HG03280 (cell line): ENCODE measurements at regions not wholly inside any gene's neighbourhood (a gene's known extent, or its start where the extent isn't known, plus 50 kb on each side); places are given as distances from the start of the nearest gene placed in this dataset.
"Not testable (repeated sequence)": the region's sequence is repeated elsewhere in the genome, so short reads cannot be mapped to it uniquely, and the experiment has no call there.

Experiments
- ATAC-seq: cut with Tn5 transposase; IDR thresholded peaks from one replicate; pipeline ENCODE4 v1.9.1; 2021; ENCODE audit warnings: mild to moderate bottlenecking, moderate library complexity; ENCODE audit not compliant: unreplicated experiment

- no peak for ATAC-seq
These were observed 241.2 kb downstream of the DNAJB9 start for GRCh38 chr7:108810756-108811385.

- no peak for ATAC-seq
These were observed 243.8 kb downstream of the DNAJB9 start for GRCh38 chr7:108813251-108814014.

DNA sequence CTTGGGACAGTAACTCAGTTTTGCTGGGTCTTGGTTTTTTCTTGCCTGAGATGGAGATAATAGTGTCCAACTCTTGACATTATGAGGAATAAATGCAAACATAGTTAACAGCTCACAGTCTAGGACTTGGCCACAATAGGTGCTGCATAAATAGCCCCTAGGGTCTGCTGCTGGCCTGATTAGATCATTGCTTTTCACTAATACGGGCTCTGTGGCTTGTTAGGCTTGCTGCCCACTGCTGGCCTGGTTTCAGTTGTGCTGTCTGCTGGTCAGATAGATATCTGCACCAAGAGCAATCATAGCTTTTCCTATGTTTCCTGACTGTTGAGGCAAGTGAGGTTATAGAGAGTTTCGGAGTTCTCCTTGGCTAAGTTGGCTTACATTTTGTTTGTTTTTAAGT lies 246.1 kb downstream of the DNAJB9 start:
- ATAC-seq, result no peak

DNA sequence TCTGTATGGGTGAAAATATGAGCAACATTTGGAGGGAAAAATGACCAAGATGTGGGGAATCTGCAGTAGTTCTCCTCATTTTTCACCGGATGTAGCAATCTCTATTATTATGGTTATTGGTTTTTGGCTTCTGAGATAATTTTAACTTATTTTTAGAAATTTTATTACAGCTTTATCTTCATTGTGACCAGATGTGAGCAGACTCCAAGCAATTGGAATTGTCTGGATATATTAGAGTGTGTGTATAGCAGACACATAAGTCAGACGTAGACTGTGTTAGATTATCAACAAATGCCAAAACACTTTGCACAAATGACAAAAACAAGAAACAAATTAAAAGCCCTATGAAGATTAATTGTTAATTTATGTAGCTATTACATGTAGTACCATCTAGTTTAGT lies 249.1 kb downstream of the DNAJB9 start:
- no peak for ATAC-seq

DNA sequence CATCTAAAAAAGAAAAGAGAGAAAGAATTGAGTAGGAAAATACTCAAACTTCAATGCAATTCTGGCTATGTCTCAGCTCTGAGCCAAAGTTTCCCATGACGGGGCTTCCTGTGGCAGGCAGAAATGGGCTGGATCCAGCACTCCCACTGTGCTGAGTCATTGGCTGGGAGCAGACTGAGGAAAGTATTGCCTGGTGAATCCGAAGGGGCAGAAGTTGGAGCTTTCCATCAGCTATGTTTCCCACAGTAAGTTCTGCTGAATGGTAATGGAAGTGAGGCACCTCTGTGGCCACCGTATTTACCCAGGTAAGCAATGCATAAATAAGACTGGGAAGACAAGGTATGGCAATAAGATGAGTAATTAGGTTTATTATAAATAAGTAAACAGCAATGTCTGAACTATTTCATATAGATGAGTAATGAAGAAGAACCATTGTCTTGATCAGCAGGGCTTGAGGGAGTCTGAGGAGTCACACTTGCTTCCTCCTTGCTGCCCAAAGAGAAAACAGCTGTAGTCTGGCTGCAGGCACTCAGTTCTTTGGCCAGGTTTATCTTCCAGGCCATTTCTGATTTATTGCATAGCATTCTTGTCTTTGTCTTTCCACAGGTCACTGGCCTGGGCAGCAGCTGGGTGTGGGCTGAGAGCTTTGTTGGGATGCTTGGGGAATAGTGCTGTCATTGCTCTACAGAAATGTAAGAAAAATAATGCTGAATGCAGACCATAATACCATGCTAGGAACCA lies 255.3 kb downstream of the DNAJB9 start:
- ATAC-seq, result no peak

DNA sequence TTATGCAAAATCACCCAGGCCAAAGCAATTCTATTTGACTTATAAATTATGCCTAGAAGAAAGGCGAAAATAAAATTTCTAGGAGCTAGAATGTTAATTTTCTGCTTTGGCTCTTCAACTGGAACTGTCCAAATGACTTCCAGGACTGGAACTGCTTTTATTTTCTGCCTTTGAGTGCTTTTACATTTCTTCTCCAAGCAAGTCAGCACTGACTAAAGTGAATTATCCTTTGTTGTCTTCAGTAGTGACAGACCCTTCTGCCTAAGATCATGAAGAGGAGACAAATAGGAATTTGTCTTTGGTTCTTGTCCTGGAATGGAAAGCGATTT lies 255.9 kb downstream of the DNAJB9 start:
- ATAC-seq, result no peak

DNA sequence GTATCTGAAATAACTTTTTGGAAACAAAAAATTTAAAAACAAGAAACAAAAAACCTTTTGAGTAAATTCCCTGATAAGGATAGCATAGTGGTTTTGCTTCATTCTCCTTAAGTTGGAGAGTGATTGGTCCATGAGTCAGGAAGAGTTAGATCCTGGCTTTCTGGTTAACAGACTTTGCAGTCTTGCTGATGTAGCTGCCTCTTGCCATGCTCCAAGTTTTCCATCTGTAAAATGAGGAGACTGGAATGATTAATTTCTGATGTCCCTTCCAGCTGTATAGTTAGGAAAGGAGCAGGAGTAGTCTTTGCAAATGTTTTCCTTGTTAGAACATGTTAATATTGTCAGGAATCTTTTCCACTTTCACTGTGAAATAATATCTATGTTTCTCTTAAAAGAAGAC lies 266.6 kb downstream of the DNAJB9 start:
- ATAC-seq, result no peak

- no peak for ATAC-seq
These were observed 268.5 kb downstream of the DNAJB9 start for GRCh38 chr7:108838198-108838597.

DNA sequence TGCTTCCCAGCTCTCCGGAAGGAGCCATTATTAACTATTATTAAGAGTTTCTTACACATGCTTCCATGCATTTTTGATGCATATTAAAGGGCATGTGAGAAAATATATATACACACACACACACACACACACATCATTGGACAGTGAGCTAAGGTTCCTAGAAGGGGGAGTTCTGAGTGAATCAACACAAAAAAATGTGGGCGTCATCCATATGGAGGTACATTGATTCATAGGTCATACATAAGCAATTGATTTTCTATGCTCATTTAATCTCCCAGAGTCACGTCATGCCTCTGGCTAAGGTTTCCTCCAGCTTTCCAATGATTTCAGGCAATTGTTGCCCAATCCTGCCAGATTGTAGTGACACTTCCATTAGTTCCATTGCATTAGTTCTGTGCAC lies 269.4 kb downstream of the DNAJB9 start:
- no peak for ATAC-seq

- ATAC-seq, result no peak
These were observed 276.3 kb downstream of the DNAJB9 start for GRCh38 chr7:108845951-108846350.

- no peak for ATAC-seq
These were observed 276.8 kb downstream of the DNAJB9 start for GRCh38 chr7:108846471-108846870.

DNA sequence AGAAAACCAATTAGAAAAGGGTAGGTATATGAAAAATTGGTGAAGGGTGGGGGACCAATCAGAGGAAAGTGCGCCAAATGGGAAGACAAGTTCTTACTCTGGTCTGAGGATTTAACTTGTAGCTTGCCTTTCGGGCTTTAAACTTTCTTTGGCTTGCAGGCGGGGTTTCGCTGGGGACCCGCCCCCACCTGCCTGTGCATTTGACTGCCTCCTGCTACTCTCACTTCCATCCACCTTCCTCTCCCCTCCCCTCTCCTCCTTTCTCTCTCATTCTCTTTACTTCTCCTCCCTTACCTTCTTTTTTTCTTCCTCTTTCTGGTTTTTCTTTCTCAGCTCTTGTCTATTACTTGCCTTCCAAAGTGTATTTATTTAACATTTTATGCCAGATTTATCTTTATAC lies 278.8 kb downstream of the DNAJB9 start:
- no peak for ATAC-seq

DNA sequence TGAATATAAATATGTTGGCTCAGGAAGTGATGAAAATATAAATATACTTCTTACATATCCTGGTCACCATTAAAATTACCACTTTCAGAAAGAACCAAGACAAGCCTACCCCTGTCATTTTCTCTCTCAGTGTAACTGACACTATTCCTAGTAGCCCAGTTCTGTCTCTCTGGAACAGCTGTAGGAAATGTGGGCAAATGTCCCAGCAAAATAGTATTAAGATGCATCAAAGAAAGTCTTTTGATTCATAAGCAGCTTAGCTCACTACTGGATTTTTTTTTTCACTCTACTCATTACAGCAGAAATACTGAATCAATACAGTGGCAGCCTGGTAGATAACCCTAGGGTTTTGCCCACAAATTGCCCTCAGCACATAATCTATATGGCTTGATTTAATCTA lies 290.9 kb downstream of the DNAJB9 start:
- ATAC-seq, result no peak

GRCh38 chr7:108861071-108861470 lies 291.4 kb downstream of the DNAJB9 start:
- no peak for ATAC-seq

GRCh38 chr7:108863227-108863848 lies 293.7 kb downstream of the DNAJB9 start:
- ATAC-seq, result no peak

GRCh38 chr7:108869070-108869469 lies 299.4 kb downstream of the DNAJB9 start:
- no peak for ATAC-seq

GRCh38 chr7:108875139-108875538 lies 305.5 kb downstream of the DNAJB9 start:
- no peak for ATAC-seq

DNA sequence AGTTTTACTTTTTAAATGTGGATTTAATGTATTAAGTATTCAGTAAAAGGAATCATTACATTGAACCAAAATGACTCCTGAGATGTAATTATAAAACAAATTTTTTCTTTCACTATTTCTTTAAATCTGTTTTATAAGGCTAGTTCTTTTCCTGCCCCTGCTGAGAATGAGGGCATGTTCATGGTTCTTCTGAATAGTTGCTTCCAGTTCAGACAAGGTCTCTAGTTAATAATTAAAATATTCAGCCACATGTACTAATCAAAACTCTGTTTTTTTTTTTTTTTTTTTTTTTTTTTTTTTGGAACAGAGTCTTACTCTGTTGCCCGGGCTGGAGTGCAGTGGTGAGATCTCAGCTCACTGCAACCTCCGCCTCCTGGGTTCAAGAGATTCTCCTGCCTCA lies 321.2 kb downstream of the DNAJB9 start:
- ATAC-seq, result no peak

- no peak for ATAC-seq
These were observed 338.8 kb downstream of the DNAJB9 start for GRCh38 chr7:108908456-108908855.

DNA sequence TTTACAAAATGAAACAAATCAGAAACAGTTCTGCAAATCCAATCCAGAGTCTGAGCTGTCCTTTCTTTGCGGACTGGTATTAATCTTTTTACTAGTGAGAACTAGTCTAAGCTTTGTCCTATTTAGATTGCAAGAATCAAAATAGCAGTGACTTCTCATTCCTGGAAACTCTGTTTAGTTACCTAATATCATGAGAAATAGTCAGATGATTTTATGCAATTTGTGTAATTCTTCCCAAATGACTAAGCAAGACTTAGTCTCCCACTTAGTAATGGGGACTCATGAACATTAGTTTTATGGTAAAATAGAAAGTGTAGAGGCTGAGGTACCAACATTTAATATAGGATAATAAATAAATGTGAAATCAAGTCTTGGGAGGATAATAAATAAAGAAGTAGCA lies 341.3 kb downstream of the DNAJB9 start:
- no peak for ATAC-seq

DNA sequence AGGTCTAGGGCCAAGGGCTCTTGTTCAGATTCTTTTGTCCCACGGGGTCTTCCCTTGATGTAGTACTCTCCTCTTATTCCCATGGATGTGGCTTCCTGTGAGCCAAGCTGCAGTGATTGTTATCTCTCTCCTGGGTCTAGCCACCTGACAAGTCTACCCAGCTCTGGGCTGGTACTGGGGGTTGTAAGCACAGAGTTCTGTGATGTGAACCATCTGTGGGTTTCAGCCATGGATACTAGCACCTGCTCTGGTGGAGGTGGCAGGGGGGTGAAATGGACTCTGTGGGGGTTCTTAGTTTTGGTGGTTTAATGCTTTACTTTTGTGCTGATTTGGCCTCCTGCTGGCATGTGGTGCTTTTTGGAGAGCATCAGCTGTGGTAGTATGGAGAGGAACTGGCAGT lies 350.8 kb downstream of the DNAJB9 start:
- no peak for ATAC-seq

DNA sequence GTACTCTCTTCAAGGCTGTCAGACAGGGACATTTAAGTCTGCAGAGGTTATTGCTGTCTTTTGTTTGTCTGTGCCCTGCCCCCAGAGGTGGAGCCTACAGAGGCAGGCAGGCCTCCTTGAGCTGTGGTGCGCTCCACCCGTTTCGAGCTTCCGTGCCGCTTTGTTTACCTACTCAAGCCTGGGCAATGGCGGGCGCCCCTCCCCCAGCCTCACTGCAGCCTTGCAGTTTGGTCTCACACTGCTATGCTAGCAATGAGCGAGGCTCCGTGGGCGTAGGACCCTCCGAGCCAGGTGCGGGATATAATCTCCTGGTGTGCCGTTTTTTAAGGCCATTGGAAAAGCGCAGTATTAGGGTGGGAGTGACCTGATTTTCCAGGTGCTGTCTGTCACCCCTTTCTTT lies 373.4 kb downstream of the DNAJB9 start:
- ATAC-seq, result not testable (repeated sequence)
